Esophagus mucosa (tissue), 1 donor: ENCODE measurements at regions not wholly inside any gene's neighbourhood (a gene's known extent, or its start where the extent isn't known, plus 50 kb on each side); places are given as distances from the start of the nearest gene placed in this dataset.

ENCODE experiments used
- ATAC-seq: fragments of 200-7000 bp; cut with Tn5 transposase; one replicate; pipeline ENCODE4 v1.9.1; 2020
- donor health status: DM: yes; HTN: yes; CAD: no.

DNA sequence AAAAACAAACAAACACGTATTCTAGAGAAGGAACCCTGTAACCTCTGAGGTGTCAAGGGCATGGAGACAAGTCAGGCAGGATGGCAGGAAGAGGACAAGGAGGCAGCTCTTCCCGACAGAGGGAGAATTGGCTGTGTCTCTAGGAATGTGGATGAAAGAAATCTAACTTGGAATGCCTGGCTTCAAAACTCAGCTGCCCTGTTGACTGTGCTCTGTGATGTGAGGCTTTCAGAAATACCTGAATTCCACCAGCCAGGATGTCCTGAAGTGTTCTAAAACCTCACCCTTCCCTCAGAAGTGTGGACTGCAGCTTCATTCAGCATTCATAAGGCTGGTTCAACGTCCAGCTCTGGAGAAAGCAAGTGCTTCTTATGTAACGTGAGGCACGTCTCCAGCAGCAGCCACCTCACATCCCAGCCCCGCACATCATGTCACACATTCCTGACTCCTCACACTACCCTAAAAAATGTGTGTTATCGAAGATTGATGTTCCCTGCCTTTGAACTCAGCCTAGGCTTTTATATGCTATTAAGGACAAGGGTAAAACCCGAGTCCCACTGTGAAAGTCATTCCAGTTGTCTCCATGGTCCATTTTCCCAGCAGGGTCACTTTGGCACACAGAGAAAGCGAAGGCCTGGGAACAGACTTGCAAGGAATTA is 398.9 kb downstream of the ETS1 start:
- no peak for ATAC-seq

DNA sequence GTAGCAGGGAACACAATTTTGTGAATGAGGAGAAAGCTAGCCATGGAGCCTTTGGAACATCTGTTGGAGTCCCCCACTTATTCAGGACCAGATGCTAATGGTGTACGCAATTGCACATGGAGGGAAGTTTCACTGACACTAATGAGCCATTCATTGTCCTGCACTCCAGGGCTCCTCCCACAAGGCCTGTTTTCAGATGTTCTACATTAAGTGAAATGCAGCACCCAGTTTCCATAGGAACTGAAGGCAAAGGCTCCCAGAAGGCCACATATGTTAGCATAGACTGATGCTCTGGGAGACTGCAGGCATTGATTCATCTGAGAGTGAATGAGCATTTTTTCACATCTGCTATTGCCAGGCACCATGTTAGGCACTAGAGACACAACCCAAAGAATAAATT is 399.5 kb downstream of the ETS1 start:
- ATAC-seq: no peak

DNA sequence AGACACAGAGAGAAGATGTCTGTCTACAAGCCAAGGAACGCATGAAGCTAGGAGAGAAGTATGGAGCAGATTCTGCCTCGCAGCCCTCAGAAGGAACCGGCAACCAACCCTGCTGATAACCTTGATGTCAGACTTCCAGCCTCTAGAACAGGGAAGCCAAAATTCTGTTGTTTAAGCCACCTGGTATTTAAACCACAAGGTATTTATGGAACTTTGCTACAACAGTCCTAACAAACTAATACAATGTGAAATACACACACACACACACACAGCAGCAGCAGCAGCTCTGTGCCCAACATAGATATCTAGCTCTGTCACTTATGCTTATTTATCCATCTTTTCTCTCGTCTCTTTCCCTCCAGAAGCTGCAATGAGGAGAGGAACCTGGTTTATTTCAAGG is 400.0 kb downstream of the ETS1 start:
- ATAC-seq: no peak

DNA sequence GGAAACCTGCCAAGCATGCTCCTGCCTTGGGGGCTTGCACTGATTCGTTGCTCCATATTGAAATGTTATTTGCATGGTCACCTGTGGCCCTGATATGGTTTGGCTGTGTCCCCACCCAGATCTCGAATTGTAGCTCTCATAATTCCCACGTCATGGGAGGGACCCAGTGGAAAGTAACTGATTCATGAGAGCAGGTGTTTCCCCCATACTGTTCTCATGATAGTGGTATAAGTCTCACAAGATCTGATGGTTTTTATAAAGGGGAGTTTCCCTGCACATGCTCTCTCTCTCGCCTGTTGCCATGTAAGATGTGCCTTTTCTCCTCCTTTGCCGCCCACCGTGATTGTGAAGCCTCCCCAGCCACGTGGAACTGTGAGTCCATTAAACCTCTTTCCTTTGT is 402.4 kb downstream of the ETS1 start:
- ATAC-seq: no peak

DNA sequence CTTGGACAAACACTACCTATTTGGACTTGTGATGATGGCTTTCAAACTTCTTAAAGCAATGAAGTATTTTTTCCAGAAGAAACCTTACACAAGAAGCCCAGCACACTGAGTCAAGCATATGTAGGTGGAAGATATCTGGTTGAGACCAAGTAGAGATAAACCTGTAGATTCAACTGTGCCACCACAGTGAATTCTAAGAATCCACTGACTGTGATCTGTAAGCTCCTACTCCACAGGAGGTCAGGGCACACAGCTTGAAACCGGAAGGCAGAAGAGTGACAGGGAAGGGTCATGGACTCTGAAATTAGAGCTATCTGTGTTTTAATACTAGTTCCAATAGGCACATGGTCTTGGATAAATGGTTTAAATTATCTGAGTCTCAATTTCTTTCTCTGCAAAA is 404.5 kb downstream of the ETS1 start:
- no peak for ATAC-seq

DNA sequence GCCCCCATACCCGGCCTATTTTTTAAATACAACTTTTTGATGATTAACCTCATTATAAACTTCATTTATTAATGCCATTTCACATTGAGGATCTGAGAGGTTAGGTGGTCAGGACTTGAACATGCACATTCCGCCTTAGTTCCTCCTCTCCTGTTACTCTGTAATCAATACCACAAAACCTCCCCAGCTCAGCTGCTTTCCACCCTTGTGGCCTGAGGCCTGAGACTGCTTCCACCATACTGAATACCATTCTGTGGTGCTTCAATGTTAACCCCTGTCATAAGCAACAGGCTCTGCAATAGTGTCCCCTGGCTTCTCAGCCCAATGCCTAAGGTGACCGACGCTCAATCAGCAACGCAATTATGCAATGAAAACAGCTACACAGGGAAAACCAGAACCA is 405.4 kb downstream of the ETS1 start:
- ATAC-seq: no peak

DNA sequence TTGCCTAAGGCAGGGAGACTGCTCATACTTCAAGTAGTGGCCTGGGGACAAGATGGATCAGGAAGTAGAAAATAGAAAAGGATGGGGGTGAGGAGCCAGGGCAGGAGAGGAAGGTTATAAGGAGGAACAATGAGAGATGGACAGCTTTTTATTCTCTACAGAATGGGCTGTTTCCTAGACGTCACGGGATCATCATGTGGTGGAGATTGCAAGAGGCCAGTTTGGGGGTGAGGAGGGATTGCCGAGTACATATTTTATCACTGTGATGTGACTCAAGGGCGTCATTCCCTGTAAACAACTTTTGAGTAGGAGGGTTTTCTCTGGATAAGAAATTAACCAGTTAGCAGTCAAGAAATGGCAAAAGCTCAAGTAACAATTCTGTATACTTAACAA is 406.3 kb downstream of the ETS1 start:
- no peak for ATAC-seq

DNA sequence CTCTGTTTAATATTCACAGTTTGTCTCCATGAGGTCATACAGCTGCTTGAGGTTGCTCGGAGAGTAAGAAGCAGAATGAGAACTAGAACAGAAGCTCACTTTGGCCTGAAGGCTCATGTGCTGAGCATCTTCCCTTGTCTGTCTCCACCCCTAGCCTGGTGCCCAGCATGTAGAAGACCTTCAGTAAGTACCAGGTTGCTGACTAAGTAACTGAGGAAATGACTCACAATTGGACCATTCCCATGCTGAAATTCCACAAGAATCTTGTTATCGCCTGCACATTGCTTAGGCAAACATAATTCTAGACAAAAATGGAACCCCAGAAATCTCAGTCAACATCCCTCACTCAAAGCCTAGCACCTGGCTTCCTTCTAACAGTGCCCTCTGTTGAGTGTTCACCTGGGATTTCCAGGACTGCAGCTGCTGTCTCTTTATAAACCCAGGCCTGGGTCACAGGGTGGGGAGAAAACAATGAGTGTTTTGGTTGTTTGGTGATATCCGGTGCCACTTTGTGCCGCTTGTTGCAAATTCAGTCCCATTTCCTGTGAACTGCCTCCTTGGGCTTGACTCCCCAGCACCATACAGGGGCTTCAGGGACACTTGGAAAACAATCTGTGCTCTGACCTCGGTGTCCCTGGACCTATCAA is 406.8 kb downstream of the ETS1 start:
- no peak for ATAC-seq

DNA sequence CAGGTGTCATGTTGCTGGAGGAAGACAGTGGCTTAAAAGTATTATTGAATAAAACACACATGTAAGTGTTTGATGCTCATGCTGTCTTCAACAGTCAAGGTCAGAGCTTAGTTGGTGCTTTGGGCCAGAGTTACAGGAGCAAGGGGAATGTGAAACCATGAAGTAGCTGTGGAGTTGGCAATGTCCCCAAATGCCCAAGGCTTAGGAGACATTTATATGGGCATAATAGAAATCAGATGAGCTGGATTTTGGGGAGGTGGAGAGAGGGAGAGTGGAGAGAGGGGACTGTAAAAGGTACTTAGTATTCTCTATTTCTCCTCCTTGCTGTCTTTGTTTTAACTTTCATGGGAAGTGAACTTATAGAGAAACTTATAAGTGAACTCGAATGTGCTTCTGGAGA is 407.8 kb downstream of the ETS1 start:
- ATAC-seq: no peak

DNA sequence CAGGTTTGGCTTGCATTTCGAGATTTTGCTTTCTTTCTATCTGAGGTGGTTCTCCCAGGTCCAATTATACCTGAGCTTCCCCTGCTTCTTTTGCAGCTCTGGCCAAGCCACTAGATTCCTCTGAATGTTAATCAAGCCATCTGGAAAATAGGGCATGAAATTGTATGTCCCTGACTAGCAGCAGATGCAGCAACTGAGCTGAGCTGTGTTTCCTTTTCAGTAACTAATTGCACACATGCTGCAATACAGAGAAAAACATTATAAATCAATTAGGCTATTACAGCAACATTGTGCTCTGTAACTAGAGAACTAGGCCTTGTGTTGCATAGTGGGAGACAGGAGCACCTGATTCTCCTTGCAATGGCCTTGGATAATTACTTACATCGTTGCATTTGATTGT is 408.3 kb downstream of the ETS1 start:
- ATAC-seq: no peak

DNA sequence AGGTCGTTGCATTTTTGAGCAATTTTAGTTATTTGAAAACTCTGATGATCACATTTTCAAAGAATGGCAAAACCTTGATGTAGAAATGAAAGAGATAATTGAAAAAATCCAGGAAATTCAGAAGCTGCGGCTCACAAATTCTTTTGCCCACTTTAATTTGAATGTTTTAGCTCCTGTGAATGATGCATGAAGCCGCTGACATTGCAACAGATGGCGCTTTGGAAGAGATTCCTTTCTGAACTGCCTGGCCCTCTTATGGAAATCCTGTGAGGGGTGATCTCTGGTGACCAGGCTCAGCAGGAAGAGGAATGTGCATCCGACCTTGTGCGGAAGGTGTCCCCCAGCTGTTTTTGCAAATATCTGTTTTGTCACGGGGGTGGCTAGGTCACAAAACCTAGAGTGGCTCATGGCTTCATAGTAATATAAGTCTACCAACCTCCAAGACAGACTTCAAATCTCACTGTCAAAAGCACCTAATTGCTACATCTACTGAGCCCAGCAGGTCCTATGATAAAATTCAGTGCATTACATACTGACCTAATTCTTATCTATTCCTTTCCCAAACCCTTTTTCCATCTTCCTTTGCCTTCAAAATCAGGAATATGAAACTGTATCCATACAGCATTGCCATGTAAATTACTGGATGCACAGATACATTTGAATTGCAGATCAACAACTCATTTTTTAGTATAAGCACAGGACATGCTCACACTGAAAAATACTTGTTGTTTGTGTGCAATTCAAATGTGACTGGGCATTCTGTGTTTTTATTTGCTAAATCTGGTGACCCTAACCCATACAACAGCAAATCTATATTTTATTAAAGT is 412.7 kb downstream of the ETS1 start:
- ATAC-seq: no peak

DNA sequence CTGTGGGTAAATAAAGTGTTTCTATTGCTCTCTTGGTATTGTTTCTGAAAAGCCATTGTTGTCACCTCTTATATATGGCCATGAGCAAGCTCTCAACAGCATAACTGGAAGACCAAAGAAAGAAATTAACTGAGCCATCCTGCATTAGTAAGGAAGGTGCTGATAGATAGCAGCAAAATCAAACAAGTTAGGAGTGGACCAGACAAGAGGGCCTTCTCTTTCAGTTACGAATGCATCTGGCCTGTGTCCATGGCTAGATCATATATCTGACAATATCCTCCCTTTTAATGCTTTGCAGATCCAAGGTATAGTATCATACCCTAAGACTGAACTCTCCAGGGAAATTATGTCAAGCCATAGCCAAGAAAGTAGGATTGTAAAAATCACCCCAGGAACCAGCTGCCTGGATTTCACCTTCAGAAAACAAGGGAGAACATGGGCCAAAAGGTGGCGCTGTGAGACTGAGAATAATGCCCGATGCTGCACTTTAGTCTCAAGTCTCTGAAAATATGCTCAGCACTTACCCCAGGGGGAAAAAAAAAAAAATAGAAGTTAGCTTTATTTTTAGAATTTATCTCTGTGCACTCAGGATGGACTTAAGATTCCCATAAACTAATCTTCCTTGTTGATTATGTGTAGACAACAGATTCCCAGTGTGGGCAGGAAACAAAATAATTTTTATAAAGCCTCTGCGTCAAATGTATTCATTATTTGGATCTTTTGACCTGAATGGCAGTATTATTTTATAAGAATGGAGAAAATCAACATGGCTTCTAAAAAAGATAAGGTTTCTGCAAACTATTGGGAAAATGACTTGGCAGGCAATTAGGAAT is 415.1 kb downstream of the ETS1 start:
- peak; percentile 67 for ATAC-seq

DNA sequence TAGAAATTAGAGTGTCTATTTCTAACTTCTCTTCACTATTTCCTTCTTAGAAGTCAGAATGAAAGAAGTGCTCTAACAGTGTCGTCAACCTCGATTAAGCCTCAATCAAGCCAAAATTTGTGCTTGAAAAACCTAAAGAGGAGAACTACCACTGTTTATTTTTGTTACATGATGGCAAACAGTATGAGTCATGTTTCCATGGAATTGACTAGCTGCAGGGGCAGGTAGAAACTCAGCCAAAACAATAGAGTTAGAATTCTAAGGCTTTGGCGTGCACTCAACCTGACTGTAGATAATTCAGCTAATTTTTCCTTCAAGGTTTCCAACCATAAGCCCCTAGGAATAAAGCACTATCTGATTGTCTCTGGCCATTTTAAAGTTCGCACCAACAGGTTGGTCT is 415.9 kb downstream of the ETS1 start:
- peak; percentile 45 for ATAC-seq

DNA sequence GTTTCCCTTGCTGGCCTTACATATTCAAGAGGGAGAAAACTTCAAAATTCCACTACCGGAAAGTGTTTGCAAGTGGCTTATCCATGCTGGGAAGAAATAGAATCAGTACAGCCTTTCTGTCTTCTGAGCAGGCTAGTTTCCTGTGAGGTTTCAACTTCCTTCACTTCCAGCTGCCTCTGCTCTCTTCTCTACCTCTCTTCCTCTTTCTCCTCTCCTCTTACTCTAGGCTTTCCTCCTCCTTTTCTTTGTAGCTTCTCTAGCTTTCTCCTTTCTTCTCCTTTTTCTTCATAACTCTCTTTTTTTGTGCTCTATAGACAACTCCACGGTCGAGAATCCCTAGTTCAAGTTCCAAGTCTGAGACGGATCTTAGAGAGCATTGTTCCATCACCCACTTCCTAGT is 421.8 kb downstream of the ETS1 start:
- no peak for ATAC-seq

DNA sequence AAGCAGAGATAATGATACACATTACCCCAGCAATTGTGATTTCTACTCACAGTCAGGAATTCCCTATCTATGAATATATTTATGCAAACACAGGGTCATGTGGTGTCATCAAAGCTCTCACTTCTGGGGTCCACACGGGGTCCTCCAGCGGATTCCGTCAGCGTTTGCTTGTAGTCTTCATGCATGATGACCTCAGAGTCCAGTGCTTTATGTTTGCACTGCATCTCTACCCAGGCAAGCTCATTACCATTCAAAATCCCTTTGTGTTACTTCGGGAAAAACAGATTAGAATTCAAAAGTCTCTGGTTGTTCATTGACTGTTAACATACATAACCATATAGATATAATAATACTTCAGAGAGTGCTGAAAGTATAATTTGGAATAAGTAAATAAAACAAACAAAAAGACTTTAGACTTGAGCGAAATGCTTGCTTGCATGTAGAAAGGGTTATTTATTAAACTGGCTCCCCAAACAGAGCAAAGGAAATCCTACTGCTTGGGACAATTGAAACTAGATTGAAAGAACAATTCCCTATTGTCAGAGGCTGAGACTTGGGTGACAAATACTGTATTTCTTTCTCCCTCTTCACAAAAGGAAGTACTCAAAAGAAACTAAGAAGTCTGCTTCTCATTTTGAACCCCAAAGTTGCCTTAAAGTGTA is 423.1 kb downstream of the ETS1 start:
- no peak for ATAC-seq

DNA sequence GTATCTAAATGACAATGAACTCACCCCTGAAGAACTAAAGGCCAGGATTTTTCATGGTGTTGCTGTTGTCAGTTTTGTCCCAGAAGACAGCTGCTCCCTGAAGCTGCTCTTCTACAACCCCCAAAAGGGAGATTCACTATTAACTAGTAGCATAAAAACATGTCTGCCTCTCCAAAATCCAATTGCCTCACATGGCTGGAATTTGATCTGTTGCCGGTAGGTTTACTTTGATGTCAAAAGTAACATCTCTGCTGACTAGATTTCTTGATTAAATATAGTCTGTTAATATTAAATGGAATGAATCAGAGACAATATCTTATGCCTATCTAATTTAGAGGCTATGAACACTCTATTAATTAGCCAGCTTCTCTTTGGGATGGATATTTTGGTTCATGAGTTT is 425.4 kb downstream of the ETS1 start:
- ATAC-seq: no peak

DNA sequence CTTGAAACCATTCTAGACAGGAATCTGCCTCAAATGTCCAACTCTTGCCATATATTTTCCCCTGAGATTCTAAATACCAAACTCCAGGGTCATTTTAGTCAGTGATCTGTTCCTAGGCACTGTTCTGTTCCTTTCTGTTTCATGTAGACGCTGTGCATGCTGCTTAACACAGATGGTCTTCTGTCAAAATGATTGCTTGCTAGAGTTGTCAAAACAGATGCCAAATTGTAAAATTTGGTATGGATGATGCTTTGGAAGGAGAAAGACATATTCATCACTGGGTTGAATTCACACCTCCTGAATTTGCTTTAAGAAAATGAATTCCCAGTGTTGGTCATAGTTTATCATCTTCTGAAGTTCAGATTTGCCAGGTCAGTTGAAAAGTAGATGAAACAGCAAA is 425.9 kb downstream of the ETS1 start:
- no peak for ATAC-seq

DNA sequence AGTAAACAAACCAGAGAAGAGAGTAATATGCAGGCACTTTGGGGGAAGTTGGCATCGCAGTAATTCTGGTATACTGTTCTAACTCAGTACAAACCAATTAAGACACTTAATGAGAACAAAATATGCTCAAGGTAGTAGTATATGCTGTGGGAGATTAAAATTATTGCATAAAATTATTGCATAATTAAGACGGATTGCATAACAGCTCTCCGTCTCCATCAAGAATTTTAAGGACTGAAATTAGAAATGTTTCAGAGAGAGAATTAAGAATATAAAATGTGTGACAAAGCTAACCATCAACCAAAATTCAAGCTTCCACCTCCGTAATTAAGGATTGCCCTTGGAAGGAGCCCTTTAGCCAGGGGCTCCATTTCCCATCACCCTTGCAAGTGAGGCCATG is 428.5 kb downstream of the ETS1 start:
- no peak for ATAC-seq

DNA sequence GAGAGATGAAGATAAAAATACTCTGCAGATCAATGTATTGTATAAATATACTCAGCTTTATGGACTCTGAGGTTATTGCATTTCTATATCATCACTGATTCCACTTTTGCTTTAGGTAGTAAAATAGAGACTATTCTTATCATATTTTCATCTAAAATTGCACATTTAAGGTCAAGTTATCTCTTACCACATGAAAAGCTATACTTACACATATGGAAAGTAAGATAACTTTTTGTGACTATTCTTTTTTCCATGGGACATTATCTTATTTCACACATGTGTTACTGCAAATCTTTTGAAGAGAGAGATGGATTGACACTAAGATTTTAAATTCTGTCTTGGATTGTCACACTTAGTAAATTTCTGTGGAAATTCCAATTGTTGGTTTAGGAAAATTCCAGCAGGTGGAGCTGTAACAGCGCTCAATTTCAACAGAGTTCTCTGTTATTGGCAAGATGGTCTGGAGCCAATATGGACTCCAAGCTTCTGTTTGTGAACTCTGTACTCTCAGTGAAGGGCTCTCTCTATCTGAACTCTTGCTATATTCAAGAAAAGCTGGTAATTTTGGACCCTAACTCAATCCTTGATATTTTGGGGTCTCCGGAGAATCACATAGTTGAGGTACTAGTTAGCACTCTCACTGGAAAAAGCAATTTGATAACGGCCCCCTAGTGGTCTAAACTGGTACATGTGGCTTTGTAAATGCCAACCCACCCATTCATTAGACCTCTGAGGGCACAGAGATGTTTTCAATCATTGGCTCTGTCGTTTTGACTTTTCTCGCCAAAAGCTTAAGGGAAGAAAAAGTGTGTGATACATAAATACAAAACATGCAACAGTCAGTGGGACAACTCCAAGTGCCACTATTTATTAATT is 429.7 kb downstream of the ETS1 start:
- ATAC-seq: peak; percentile 70

DNA sequence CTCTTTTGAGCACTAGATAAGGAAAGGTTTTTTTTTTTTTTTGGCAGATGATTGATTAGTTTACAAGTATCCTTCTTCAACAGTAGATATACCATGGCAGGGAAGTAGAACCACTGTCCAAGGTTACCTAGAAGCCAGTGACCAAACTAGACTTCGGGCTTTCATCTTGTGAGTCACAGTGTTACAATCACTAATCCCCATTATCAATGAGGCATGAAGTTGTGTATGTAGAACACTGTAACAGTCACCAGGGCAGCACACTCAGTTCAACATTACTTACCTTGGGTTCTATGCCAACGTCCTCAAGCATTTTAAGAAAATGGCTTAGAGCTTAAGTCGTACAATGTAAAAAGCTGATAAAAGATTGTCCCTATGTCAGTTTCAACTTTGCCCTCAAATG is 430.9 kb downstream of the ETS1 start:
- peak; percentile 92 for ATAC-seq

DNA sequence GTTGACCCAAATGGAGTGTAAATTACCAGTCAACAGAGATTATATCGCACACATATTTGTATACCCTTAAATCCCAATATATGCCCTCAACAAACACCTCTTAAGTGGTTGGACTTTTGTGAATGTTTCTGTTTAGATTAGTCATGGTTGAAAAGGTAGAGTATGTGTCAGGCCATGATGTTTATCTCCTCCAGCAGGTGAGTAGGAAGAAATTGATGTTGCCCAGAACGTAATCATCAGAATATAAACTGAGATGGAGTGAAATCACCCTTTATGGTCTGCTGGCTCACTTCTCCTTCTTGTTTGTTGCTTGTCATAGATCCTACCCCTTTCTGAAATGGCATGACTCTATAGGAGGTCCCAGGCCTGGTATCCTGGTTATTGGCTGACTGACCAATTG is 431.8 kb downstream of the ETS1 start:
- no peak for ATAC-seq

DNA sequence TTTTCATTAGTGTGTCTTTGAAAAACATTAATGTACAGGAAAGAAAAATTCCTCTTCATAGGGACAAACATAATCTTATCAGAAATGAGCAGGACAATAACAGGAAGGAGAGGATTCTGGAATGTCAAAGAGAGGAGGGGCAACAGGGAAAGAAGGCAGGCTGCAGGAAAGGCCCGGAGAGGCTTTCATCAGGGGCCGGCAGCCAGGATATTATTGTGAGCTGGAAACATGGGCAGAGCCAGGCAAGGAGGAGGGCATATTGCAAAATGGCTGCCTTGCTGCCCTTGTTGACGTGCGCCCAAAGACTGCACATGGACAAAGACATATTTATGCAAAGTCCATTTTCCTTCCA is 433.7 kb downstream of the ETS1 start:
- no peak for ATAC-seq
